ENCODE measurements at regions not wholly inside any gene's neighbourhood (a gene's known extent, or its start where the extent isn't known, plus 50 kb on each side); places are given as distances from the start of the nearest gene placed in this dataset.

DNA sequence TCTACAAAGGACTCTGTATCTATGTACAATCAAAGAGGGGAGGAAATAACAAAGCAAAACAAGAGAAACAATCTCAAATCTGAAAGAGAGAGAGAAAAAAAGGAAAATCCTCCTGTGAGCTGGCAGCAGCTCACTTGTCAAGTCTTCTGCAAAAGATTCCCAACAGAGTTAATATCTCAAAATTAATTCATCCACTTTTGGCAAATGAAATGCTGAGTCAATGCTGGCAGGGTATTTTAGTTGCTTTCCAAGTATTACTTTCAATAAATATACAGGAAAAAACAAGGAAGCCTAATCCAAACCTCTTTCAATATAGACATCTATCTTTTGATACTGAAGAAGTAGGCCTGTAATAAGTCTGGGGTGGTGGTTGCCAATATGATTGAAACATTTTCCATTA, 613.9 kb upstream of the NEGR1 start:
- TF ChIP-seq RFX5 (IDR thresholded peaks at IDR 0.05) (no peak), CEBPB (IDR thresholded peaks at IDR 0.05) (no peak)
- TF ChIP-seq, protein P1, sequence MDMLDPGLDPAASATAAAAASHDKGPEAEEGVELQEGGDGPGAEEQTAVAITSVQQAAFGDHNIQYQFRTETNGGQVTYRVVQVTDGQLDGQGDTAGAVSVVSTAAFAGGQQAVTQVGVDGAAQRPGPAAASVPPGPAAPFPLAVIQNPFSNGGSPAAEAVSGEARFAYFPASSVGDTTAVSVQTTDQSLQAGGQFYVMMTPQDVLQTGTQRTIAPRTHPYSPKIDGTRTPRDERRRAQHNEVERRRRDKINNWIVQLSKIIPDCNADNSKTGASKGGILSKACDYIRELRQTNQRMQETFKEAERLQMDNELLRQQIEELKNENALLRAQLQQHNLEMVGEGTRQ (IDR thresholded peaks at IDR 0.05) = no peak
